ENCODE measurements at regions not wholly inside any gene's neighbourhood (a gene's known extent, or its start where the extent isn't known, plus 50 kb on each side); places are given as distances from the start of the nearest gene placed in this dataset.

GRCh38 chr6:11346516-11346915 is 114.0 kb upstream of the NEDD9 start (continued):
- TF ChIP-seq USF2 (IDR thresholded peaks at IDR 0.05; ENCODE audit: borderline replicate concordance, low read depth, low read length), result no peak
- no peak for TF ChIP-seq MEF2B (IDR thresholded peaks at IDR 0.05; ENCODE audit: partially characterized antibody, poor library complexity, severe bottlenecking)
- no peak for TF ChIP-seq CUX1 (IDR thresholded peaks at IDR 0.05; ENCODE audit: insufficient replicate concordance, low read depth, low read length)
- no peak for TF ChIP-seq POLR2AphosphoS2 (IDR thresholded peaks at IDR 0.05; ENCODE audit: low read depth, low read length)
- TF ChIP-seq BRCA1 (IDR thresholded peaks at IDR 0.05; ENCODE audit: low read depth, low read length), result no peak
- no peak for TF ChIP-seq TAF1 (IDR thresholded peaks at IDR 0.05; ENCODE audit: borderline replicate concordance, low read depth, low read length)
- TF ChIP-seq EZH2 (IDR thresholded peaks at IDR 0.05; ENCODE audit: borderline replicate concordance, control insufficient read depth, low read depth, low read length), result no peak
- TF ChIP-seq KLF5 (IDR thresholded peaks at IDR 0.05; ENCODE audit: partially characterized antibody), result no peak
- TF ChIP-seq CREM (IDR thresholded peaks at IDR 0.05; ENCODE audit: low read depth), result no peak
- TF ChIP-seq ZNF274 (IDR thresholded peaks at IDR 0.05; ENCODE audit: insufficient read depth, insufficient read length), result no peak
- peak; percentile 51; the same call in 1 of the 2 replicates for TF ChIP-seq PML (IDR thresholded peaks at IDR 0.05; ENCODE audit: low read length)
- no peak for TF ChIP-seq ASH2L (IDR thresholded peaks at IDR 0.05; ENCODE audit: borderline replicate concordance, low read depth)
- TF ChIP-seq RUNX3 (IDR thresholded peaks at IDR 0.05; ENCODE audit: low read length), result peak; percentile 42
- TF ChIP-seq, protein P1, sequence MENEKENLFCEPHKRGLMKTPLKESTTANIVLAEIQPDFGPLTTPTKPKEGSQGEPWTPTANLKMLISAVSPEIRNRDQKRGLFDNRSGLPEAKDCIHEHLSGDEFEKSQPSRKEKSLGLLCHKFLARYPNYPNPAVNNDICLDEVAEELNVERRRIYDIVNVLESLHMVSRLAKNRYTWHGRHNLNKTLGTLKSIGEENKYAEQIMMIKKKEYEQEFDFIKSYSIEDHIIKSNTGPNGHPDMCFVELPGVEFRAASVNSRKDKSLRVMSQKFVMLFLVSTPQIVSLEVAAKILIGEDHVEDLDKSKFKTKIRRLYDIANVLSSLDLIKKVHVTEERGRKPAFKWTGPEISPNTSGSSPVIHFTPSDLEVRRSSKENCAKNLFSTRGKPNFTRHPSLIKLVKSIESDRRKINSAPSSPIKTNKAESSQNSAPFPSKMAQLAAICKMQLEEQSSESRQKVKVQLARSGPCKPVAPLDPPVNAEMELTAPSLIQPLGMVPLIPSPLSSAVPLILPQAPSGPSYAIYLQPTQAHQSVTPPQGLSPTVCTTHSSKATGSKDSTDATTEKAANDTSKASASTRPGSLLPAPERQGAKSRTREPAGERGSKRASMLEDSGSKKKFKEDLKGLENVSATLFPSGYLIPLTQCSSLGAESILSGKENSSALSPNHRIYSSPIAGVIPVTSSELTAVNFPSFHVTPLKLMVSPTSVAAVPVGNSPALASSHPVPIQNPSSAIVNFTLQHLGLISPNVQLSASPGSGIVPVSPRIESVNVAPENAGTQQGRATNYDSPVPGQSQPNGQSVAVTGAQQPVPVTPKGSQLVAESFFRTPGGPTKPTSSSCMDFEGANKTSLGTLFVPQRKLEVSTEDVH (IDR thresholded peaks at IDR 0.05; ENCODE audit: low read depth, partially characterized antibody), result no peak
- no peak for TF ChIP-seq KAT2A (conservative IDR thresholded peaks at IDR 0.05; ENCODE audit: control insufficient read depth, low read depth, low read length)
- no peak for TF ChIP-seq PAX8 (IDR thresholded peaks at IDR 0.05)
- TF ChIP-seq, protein P2, sequence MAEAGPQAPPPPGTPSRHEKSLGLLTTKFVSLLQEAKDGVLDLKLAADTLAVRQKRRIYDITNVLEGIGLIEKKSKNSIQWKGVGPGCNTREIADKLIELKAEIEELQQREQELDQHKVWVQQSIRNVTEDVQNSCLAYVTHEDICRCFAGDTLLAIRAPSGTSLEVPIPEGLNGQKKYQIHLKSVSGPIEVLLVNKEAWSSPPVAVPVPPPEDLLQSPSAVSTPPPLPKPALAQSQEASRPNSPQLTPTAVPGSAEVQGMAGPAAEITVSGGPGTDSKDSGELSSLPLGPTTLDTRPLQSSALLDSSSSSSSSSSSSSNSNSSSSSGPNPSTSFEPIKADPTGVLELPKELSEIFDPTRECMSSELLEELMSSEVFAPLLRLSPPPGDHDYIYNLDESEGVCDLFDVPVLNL (IDR thresholded peaks at IDR 0.05; ENCODE audit: low read depth, low read length), result no peak
- TF ChIP-seq RCOR1 (conservative IDR thresholded peaks at IDR 0.05; ENCODE audit: low read depth, low read length), result no peak
- no peak for TF ChIP-seq POLR2A (IDR thresholded peaks at IDR 0.05; ENCODE audit: low read depth, low read length)

Measured in GM12878 (cell line).